ENCODE measurements at regions not wholly inside any gene's neighbourhood (a gene's known extent, or its start where the extent isn't known, plus 50 kb on each side); places are given as distances from the start of the nearest gene placed in this dataset.

DNA sequence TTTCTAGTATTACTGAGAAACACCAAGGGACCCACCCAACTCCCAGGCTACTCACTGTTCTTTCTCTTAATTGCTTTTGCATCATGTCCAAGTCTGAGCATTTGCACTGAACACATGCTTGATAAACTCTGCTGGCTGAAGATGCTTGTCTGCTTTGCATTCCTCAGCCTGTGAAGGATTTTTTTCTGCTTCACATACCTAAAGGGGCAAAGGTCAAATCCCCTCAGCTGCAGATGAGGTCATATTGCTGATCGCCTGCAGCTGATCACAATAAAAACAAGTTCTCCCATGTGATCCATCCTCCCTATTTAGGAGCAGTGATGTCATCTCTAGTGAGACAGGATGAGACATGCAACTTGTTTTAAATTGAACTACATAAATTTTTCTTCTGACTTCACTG is 84.6 kb upstream of the DCBLD2 start:
- TF ChIP-seq, protein P1, sequence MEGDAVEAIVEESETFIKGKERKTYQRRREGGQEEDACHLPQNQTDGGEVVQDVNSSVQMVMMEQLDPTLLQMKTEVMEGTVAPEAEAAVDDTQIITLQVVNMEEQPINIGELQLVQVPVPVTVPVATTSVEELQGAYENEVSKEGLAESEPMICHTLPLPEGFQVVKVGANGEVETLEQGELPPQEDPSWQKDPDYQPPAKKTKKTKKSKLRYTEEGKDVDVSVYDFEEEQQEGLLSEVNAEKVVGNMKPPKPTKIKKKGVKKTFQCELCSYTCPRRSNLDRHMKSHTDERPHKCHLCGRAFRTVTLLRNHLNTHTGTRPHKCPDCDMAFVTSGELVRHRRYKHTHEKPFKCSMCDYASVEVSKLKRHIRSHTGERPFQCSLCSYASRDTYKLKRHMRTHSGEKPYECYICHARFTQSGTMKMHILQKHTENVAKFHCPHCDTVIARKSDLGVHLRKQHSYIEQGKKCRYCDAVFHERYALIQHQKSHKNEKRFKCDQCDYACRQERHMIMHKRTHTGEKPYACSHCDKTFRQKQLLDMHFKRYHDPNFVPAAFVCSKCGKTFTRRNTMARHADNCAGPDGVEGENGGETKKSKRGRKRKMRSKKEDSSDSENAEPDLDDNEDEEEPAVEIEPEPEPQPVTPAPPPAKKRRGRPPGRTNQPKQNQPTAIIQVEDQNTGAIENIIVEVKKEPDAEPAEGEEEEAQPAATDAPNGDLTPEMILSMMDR (IDR thresholded peaks at IDR 0.05) = no peak
- no peak for TF ChIP-seq EZH2 (IDR thresholded peaks at IDR 0.05)

All from neural progenitor cell (in vitro differentiated cells).